HG03196 (cell line): ENCODE measurements at regions not wholly inside any gene's neighbourhood (a gene's known extent, or its start where the extent isn't known, plus 50 kb on each side); places are given as distances from the start of the nearest gene placed in this dataset.

Source experiments
- ATAC-seq: cut with Tn5 transposase; IDR thresholded peaks from one replicate; pipeline ENCODE4 v1.9.1; 2021; ENCODE audit not compliant: unreplicated experiment

DNA sequence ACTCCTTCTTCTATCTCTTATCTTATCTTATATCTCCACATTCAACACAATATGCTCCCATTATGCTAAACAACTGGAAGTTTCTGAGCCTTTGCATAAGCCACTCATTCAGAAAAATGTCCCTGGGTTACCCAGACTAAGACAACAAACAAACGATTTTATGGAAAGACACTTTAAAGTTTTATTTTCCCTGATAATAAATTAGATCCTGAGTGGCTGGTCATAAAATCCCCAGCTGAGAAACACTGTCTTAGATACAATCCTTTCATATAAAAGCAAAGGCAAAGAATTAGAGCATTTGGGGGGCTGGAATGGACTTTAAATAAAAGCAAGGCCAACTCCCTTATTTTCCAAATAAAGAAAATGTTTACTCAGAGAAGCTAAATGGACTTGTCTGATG is 322.3 kb downstream of the GBE1 start:
- no peak for ATAC-seq

DNA sequence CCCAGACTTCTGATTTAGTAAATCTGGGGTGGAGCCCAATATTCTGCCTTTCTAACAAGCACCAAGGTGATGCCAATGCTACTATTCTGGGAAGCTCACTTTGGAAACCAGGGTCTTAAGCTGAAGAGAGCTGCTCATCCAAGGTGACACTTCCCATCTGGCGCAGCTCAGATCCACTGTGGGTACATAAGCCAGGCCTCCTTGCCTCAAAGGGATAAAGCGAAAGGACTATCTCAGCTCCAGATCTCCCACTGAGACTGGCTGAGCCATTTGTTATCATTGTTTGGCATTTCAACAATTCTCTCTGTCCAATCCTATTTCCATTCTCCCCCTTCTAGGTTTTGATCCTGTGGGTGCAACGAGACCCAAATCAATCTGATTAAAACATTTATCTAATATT is 323.8 kb downstream of the GBE1 start:
- no peak for ATAC-seq

DNA sequence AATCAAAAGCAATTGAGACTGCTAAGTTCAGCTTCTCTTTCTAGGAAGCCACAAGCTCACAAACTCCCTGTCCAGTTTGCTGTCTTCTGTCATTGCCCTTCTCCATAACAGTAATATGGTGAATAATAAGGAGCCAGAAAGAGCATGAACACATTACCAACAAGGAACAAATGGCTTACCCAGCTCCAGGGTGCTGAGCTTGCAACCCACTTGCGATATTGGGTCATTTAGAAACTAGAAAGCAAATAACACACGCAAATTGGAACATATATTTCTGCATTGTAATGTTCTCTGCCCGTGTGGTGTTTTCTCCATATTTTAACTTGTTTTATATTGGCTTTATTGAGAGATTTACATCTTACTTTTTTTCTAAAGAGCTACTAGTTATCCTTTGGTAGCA is 325.3 kb downstream of the GBE1 start:
- no peak for ATAC-seq

DNA sequence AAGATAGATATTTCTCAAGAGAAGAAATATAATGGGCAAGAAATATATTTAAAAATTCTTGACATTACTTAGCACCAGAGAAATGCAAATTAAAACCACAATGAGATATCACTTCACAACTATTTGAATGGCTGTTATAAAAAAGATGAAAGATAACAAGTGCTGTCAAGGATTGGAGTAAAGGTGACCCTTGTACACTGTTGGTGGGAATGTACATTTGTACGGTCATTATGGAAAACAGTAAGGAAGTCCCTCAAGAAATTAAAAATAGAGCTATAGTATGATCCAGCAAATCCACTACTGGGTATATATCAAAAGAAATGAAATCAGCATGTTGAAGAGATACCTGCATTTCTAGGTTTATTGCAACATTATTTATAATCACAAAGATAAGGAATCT is 326.4 kb downstream of the GBE1 start:
- no peak for ATAC-seq

DNA sequence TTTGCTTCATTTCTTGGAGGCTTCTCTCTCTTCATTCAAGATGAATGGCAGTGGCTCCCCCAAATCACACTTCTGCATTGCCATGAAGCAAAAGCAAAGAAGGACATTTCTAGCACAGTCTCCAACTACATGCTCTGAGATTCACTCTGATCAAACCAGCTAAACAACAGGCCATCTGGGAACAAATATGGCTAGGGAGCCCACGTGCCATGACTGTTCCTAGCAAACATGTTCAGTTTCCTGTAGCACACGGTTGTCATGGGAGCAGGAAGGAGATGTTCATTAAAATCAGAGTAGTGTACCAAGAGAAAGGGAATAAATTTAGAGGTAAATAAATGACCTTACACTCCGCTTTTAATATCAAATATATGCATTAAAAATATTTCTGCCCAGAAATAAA is 327.3 kb downstream of the GBE1 start:
- ATAC-seq = no peak

DNA sequence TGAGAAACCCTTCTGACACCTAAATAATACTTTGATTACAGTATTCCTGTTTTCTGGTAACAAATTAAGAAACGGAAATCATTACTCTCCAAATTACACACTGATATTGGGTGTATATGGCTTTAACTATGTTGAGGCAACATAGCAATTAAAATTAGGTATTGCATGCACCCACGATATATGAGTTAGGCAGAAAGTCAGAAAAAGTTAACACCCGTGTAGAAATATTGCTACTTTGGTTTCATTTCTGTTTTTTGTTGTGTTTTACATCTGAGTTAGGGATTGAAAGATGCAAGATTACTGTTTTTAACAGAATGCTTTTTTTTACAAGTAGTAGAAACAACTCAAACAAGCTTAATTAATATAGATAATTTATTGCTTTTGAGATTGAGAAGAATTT is 327.8 kb downstream of the GBE1 start:
- ATAC-seq = no peak

DNA sequence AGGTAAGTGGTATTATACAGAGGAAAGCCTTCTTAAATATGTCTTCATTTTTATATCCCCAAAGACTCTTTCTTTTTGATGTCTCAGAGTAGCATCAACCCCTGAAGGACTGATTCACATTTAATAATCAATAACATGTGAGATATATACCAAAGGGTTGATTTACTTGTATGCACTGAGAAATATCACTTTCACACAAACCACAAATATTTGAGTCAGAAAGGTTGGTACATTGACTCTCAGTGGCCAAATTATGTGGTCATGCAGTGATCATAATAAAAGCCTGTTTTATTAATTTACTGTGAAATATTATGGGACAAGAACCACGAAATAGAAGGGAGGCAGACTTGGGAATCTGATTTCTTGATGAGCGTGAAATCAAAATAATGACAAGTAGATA is 329.0 kb downstream of the GBE1 start:
- ATAC-seq = no peak

DNA sequence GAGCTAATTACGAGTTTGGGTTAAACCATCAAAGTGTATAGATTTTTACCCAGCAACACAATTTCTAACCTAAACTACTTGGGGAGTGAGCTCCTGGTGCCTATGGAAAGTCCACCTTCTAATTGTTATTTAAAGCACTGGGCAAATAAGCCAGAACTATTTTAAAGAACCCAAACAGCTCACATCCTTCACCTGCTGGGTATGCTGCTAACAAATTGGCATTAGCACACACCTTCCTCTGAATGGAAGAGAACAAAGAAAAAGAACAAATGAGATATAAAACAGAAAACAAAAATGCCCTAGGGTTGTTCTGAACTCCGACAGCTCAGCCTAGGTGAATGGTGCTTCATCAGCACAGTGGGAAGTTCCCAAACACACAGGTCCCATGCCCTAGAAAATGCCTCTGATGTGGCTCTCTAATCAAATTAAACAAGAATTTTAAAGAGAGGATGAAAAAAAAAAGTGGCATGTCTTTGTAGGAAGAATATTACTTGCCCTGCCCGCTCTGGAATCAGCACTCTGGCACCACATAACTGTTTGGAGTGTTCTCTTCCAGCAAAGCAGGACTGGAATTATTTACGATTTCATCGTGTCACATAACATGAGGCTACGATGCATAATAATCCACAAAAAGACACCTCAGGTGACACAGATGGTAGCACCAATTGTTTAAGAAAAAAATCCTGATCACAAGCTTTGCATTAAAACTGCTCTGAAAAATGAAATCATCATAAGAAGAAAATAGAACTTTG is 334.4 kb downstream of the GBE1 start:
- ATAC-seq = no peak

DNA sequence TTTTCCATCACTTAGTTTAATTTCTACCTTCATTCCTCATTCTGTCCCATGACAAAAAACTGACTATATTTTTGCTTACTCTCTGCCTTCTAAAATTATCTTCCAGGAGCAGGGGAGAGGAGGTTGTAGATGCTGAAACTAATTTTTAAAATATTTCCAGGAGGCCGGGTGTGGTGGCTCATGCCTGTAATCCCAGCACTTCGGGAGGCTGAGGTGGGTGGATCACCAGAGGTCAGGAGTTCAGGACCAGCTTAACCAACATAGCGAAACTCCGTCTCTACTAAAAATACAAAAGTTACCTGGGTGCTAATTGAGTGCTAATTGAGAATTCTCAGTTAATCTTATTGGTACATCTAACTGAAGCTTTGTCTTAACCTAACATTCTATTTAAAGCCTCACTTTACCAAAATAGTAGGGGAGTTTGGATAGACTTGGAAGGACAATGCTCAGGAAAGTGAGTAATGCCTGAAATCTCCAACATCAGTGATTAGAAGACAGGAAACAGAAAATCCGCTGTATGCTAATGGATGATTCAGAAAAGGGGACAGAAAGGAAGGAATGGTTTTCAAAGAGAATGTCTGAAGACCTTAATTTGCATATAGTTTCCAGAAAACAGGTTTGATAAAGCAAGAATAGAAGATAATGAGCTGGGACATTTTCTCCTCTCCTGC is 336.1 kb downstream of the GBE1 start:
- no peak for ATAC-seq

DNA sequence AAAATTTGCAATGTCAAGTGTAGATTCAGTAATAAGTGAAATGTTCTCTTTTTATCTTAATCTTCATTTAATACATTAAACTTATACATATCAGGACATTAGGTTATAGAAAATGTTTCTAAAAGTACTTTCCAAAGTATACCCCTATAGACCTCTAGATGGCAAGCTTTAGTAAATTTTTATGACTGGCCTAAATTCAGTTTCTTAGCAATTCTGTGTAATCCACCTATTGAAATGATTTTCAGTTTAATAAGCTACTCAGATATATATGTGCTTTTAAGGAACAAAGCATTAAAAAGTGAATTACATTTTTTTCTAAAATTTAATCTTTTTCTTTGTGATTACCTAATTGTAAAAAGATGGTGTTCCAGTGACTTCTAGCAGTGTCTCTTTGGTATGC is 342.2 kb downstream of the GBE1 start:
- ATAC-seq = no peak

DNA sequence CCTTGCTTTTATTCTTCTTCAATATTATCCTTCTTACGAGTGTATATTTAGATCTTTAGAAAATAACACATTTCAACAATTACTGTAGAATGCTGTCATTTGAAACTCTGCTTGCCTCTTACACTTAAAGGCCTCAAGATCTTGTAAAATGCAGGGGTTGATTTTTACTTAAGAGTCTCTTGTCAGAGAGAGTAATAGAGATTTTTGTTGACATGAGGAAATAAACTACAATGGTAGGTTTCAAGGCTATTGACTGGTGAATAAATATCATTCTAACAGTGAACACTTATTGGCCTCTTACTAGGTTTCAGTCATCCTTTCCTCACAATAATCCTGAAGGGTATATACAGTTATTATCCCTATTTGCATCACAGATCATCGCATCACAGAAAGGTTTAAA is 344.6 kb downstream of the GBE1 start:
- ATAC-seq = no peak

DNA sequence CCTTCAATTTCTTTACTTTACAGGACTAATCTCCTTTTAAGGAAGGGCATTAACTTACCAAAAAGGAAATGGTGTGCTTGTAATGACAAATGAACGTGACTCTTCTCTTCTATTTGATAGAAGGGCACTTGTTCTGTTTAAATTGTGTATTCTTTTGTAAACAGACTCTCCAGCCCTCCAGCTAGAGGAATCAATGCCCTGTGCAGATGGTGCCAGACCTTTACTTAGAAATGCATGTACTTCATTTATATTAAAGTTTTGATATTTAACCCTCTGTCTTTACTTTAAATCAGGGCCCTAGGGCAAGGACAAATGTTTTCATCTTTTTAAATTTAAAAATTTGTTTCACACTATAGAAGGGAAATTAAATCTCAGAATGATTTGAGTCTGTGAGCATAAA is 355.1 kb downstream of the GBE1 start:
- no peak for ATAC-seq

DNA sequence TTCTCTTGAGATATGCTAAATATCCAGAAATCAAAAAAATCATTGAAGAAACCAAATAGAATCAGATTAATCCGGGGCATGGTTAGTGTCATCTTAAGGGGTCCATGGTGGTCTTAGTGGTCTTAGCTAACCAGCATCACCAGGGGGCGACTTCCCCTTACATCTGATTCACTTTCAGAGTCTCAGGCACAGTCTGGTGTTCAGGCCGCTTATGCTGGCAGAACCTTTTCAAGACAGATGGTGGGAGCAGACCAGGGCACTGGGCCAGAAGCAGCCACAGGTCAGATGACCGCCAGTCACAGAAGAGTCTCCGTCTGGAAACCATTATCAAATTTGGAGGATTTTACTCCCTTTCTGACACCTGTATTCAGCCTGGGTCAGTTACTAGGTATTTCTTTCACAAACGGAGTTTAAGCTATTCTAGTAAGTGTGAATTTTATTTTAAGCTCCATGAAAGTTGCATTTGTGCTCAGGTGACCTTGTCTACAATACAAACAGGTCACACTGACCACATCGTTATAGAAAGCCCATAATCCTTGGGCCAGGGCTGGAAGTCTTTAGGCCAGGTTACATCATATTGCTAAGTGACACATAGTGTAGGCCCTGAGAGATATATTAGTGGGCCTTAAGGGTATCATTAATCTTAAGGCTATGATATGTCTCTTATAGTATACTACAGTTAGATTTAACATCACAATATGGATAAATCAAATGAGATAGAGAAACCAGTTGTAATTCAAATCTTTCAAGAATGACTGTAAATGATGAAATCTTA is 365.5 kb downstream of the GBE1 start:
- no peak for ATAC-seq

DNA sequence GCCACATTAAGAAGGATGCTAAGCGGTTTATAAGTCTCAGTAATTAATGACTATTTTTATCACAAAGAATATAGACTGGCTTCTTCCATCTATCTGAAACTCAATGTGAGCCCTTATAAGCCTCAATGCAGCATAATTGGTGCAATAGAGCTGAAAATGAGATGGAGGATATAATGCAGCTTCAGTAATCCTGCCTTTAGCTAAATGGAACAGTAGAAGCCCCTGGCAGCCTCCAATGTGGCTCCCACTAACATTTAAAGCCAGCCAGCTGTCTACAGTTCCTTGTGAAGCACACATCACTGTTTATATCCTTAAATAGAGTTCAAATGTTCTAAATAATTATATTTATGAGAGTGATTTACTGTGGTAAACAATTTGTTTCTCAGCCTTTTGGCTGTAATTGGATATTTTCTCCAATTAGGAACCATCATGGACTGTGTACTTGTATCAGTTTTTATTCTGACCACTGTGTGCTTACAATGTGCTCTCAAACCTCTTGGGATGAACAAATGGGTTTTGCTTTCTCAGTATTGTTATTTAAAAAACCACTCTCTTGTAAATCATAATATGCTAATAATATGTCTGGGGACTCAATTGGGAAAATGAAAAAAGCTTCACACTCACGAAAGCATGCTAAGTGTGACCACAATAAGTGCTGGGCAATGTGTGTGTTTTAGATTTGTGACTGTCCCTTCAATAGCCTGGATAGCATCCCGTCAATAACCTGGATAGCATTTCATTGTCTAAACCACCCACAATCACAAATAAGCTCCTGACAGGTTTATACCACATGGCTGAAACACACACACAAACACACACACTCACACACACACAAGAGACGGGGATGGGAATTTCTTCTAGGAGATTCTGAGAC is 366.6 kb downstream of the GBE1 start:
- no peak for ATAC-seq

DNA sequence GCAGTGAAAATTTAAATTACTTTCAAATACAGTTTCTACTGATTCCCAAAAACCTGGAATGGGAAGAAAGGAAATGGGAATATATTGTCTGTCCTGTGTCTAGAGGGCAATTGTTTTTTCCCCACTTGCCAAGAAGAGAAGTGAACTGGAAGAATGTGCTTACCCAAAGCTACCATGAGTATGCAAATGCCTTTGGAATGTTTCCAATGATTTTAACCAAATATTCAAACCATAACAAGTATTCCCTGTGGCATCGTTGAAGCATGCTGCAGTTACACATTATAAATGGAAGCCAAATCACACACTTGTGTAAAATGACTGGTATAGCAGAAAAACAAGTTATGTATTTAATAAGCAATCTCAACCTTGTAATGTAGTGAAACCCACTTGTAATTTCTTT is 368.2 kb downstream of the GBE1 start:
- ATAC-seq = no peak

DNA sequence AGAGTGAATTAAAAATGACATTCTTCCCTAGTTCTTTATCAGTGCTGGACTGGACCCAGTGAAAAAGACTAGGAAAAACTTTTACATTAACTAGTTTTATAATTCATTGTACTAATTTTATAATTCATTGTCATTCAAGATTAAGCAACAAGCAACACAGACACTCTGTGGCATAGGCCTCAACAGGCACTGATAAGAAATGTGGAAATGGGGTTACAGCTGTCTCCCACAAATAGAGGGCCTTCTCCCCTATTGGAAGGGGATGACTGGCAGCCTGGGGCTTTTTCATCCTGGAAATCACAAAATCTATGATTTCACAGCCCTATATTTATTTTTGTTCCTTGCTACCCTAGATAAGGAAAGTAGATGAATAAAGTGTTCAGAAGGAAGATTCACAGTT is 370.6 kb downstream of the GBE1 start:
- ATAC-seq = no peak

DNA sequence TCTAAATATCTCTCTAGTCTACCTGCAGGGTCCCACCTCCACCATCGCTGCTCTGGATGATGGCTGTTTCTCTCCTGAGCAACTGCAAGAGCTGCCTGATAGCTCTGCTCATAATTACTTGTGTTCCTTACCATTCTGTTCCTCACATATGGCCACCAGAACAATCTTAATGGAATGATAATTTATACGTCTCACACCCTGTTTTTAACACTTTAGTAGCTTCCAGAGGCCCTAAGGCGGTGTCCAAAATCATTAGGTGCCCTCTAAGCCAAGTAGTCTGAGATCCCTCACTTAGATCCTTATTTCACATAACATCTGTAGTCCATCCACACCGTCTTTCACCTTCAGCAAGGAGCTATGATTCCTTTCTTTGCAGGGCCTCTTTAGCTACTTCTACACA is 373.3 kb downstream of the GBE1 start:
- ATAC-seq = no peak

DNA sequence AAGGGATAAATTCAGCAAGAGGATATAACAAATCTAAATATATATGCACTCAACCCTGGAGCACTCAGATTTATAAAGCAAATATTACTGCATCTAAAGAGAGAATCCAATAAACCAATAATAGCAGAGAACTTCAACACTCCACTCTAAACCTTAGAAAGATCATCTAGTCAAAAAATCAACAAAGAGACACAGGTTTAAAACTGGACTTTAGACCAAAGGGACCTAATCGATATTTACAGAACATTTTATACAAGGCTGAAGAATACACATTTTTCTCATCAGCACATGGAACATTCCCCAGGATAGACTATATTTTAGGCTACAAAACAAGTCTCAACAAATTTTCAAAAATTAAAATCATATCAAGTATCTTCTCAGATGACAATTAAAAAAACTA is 379.0 kb downstream of the GBE1 start:
- ATAC-seq = no peak

DNA sequence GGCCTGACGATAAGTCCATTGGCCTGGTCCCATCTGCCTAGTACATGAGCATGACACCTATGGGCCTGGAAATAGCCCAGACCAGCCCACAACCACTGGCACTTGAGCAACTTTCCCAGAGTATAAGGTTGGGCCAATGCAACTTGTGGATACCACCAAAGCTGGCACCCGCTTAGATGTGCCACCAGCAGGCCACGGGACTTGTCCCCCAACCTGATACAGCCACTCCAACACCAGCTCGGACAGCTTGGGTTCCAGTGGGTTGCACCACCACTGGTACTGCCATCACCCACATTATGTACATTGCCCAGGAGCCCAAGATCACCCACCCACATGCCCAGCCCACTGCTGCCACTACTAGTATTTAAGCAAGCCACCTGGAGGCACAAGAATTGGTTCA is 381.2 kb downstream of the GBE1 start:
- no peak for ATAC-seq

DNA sequence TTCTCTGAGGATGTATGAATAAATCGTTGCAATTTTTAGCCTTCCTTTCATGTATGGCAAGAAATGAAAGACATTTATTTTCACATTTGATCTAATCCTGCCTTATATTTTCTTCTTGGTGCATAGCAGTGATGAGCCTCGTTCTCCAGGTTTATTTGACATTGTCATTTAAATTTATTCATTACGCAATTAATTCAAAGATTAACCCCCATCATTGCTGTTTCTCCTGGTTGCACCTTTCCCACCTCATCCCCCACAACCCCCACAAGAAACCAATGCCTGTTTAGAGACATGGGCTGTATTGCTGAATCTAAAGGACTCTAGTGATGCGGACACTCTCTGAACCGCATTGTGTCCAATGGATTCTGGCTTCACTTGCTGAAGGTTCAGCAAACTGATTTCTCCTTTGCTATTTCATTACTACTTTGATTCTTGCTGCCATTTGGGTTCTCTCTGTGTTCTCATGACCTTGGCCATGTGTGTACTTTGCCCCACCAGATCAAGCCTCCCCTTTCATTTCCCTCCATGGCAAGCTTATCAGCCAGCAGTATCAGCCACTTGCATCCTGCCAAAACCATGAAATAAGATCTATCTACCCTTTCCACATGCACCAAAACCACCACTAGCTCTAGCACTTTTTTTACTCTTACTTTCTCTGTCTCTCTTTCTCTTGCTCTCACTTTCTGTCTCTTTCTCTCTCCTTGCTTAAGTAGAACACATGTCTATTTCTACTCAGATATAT is 382.7 kb downstream of the GBE1 start:
- ATAC-seq = no peak

DNA sequence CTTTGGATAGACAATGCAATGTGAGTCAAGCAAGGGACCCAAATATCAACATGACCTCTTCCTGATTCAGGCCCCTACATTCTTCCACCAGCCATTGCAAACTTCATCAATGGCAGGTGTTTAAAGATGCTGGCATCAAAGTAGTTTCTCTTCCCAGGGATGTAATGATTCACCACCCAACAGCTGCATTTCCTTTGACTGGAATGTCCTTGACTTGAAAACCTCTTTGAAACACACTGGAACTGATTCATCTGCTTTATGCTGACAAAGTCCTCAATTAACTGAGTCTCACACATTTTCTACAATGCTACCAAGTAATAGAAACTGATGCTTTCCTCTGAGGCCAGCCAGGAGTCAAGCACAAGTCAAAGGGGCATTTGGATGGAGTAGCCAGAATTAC is 385.5 kb downstream of the GBE1 start:
- no peak for ATAC-seq
